ENCODE measurements at regions not wholly inside any gene's neighbourhood (a gene's known extent, or its start where the extent isn't known, plus 50 kb on each side); places are given as distances from the start of the nearest gene placed in this dataset.

GRCh38 chr7:67463316-67463715, 466.7 kb downstream of the TYW1 start:
- TF ChIP-seq EZH2 (IDR thresholded peaks at IDR 0.05; ENCODE audit: insufficient read depth, poor library complexity, severe bottlenecking), result no peak
- no peak for TF ChIP-seq EZH2phosphoT487 (IDR thresholded peaks at IDR 0.05; ENCODE audit: insufficient read depth, low read depth)

Data from GM23248 (cell line).